HG02678 (cell line): ENCODE measurements at regions not wholly inside any gene's neighbourhood (a gene's known extent, or its start where the extent isn't known, plus 50 kb on each side); places are given as distances from the start of the nearest gene placed in this dataset.

ENCODE experiments used
- ATAC-seq: cut with Tn5 transposase; IDR thresholded peaks from one replicate; pipeline ENCODE4 v1.9.1; 2021; ENCODE audit warnings: mild to moderate bottlenecking, moderate library complexity; ENCODE audit not compliant: unreplicated experiment

GRCh38 chr9:86460216-86461002 is 106.2 kb upstream of the TUT7 start:
- no peak for ATAC-seq

- no peak for ATAC-seq
Observed at GRCh38 chr9:86459599-86460155, 105.5 kb upstream of the TUT7 start.

- ATAC-seq: no peak
Observed at GRCh38 chr9:86459191-86459590, 105.0 kb upstream of the TUT7 start.

GRCh38 chr9:86458191-86458855 is 104.1 kb upstream of the TUT7 start:
- no peak for ATAC-seq

GRCh38 chr9:86456416-86456815 is 102.2 kb upstream of the TUT7 start:
- ATAC-seq: no peak

- no peak for ATAC-seq
Observed at GRCh38 chr9:86454701-86455615, 100.7 kb upstream of the TUT7 start.

- no peak for ATAC-seq
Observed at GRCh38 chr9:86452201-86452828, 98.1 kb upstream of the TUT7 start.

GRCh38 chr9:86449246-86449645 is 95.0 kb upstream of the TUT7 start:
- no peak for ATAC-seq

GRCh38 chr9:86445671-86446070 is 91.5 kb upstream of the TUT7 start:
- ATAC-seq: no peak

- ATAC-seq: no peak
Observed at GRCh38 chr9:86443992-86444391, 89.8 kb upstream of the TUT7 start.

- ATAC-seq: no peak
Observed at GRCh38 chr9:86434039-86434726, 80.0 kb upstream of the TUT7 start.

- ATAC-seq: no peak
Observed at GRCh38 chr9:86424251-86424891, 70.2 kb upstream of the TUT7 start.

GRCh38 chr9:86413971-86414880 is 60.0 kb upstream of the TUT7 start:
- ATAC-seq: no peak

- ATAC-seq: no peak
Observed at GRCh38 chr9:86410281-86410680, 56.1 kb upstream of the TUT7 start.

GRCh38 chr9:86408121-86408520 is 53.9 kb upstream of the TUT7 start:
- ATAC-seq: no peak

GRCh38 chr9:86407022-86407421 is 52.8 kb upstream of the TUT7 start:
- ATAC-seq: no peak

- ATAC-seq: no peak
Observed at GRCh38 chr9:86406366-86406765, 52.2 kb upstream of the TUT7 start.

- ATAC-seq: no peak
Observed at GRCh38 chr9:86405926-86406325, 51.7 kb upstream of the TUT7 start.

- ATAC-seq: no peak
Observed at GRCh38 chr9:86405086-86405491, 50.9 kb upstream of the TUT7 start.
